PC-3 (cell line): ENCODE measurements at regions not wholly inside any gene's neighbourhood (a gene's known extent, or its start where the extent isn't known, plus 50 kb on each side); places are given as distances from the start of the nearest gene placed in this dataset.

ENCODE experiments used
- ATAC-seq: fragments of 200-7000 bp; cut with Tn5 transposase; 2 replicates; pipeline ENCODE4 v1.9.1; 2020; ENCODE audit warnings: mild to moderate bottlenecking, moderate library complexity
- BruUV-seq: library from RNA; stranded (reverse); fragments of 400-500 nt; replicated peaks from 2 replicates; lab custom pipeline; 2021; lab: Mats Ljungman, UMichigan
- CTCF ChIA-PET: fragments of 300-600 bp; sonication (Branson Sonifier 250); formaldehyde crosslinking; loops from one replicate; lab custom pipeline; 2022; ENCODE audit warnings: antibody characterized with exemption; lab: Charles Lee
- POLR2A ChIA-PET: fragments of 300-600 bp; sonication (Branson Sonifier 250); formaldehyde crosslinking; loops from one replicate; lab custom pipeline; 2022; ENCODE audit warnings: antibody characterized with exemption; ENCODE audit not compliant: unreplicated experiment; lab: Charles Lee
- DNase-seq: peaks from one replicate; pipeline ENCODE4 v3.0.0-alpha.2; 2015
- H2AFZ ChIP-seq: fragments of 300-600 bp; sonication (generic); 2 replicates; pipeline ENCODE4 v1.6.0; 2016; ENCODE audit warnings: antibody characterized with exemption, low read length
- H3F3A ChIP-seq: fragments of 300-600 bp; sonication (generic); one replicate; pipeline ENCODE4 v1.6.0; 2017; ENCODE audit warnings: antibody characterized with exemption, low read length, control low read depth, mild to moderate bottlenecking; ENCODE audit not compliant: unreplicated experiment
- H3K27ac ChIP-seq: fragments of 300-600 bp; sonication (generic); 2 replicates; pipeline ENCODE4 v1.5.1; 2016; ENCODE audit warnings: mild to moderate bottlenecking, low read length
- H3K27me3 ChIP-seq: fragments of 300-600 bp; sonication (generic); 2 replicates; pipeline ENCODE4 v1.6.1; 2016; ENCODE audit warnings: low read length, mixed read lengths
- H3K36me3 ChIP-seq: fragments of 300-600 bp; sonication (generic); 2 replicates; pipeline ENCODE4 v1.6.1; 2016; ENCODE audit warnings: low read depth, mixed run types, low read length, mixed read lengths
- H3K4me1 ChIP-seq: fragments of 300-600 bp; sonication (generic); 2 replicates; pipeline ENCODE4 v1.5.1; 2016; ENCODE audit warnings: low read length; ENCODE audit not compliant: insufficient read depth
- H3K4me2 ChIP-seq: fragments of 300-600 bp; sonication (generic); 2 replicates; pipeline ENCODE4 v1.6.0; 2016; ENCODE audit warnings: low read length
- H3K4me3 ChIP-seq: fragments of 300-600 bp; sonication (generic); 2 replicates; pipeline ENCODE4 v1.5.1; 2016; ENCODE audit warnings: mild to moderate bottlenecking, low read length, mixed read lengths
- H3K79me2 ChIP-seq: fragments of 300-600 bp; sonication (generic); 2 replicates; pipeline ENCODE4 v1.6.1; 2017; ENCODE audit warnings: low read length, mixed read lengths
- H3K9ac ChIP-seq: fragments of 300-600 bp; sonication (generic); 2 replicates; pipeline ENCODE4 v1.6.0; 2016; ENCODE audit warnings: mild to moderate bottlenecking, low read length
- H3K9me2 ChIP-seq: fragments of 300-600 bp; sonication (generic); replicated peaks from 2 replicates; pipeline ENCODE4 v1.6.1; 2016; ENCODE audit warnings: mixed run types, low read length, mixed read lengths
- H3K9me3 ChIP-seq: fragments of 300-600 bp; sonication (generic); 2 replicates; pipeline ENCODE4 v1.6.1; 2016; ENCODE audit warnings: low read length, mixed read lengths
- H4K20me1 ChIP-seq: fragments of 300-600 bp; sonication (generic); 2 replicates; pipeline ENCODE4 v1.6.1; 2016; ENCODE audit warnings: low read length, mixed read lengths
- CTCF ChIP-seq: fragments of 300-600 bp; sonication (generic); conservative IDR thresholded peaks from 2 replicates; pipeline ENCODE4 v1.5.1; 2017; ENCODE audit warnings: antibody characterized with exemption, low read depth, mild to moderate bottlenecking, low read length
- EZH2 ChIP-seq: fragments of 300-600 bp; sonication (generic); IDR thresholded peaks from one replicate; pipeline ENCODE4 v1.6.1; 2017; ENCODE audit warnings: antibody characterized with exemption, mild to moderate bottlenecking, low read length; ENCODE audit not compliant: unreplicated experiment
- EZH2phosphoT487 ChIP-seq: fragments of 300-600 bp; sonication (generic); IDR thresholded peaks from 2 replicates; pipeline ENCODE4 v1.6.1; 2018; ENCODE audit warnings: mild to moderate bottlenecking, antibody characterized with exemption, low read length, borderline replicate concordance
- intact Hi-C: fragments of 100-400 bp; cut with micrococcal nuclease; formaldehyde crosslinking; loops from 2 replicates; pipeline ENCODE4 v1.9.0; 2023

- Histone ChIP-seq H3K36me3 (no peaks in the 10 kb centered on the region), H3K4me2 (no peak overlapping the region), H3K4me3 (no peak overlapping the region), H3K27ac (no peak overlapping the region), H4K20me1 (no peaks in the 10 kb centered on the region), H3K9me3 (no peaks in the 10 kb centered on the region), H3K4me1 (no peaks in the 10 kb centered on the region), H3K9ac (no peak overlapping the region), H2AFZ (no peak overlapping the region), H3K79me2 (no peaks in the 10 kb centered on the region), H3F3A (no peaks in the 10 kb centered on the region), H3K9me2 (no peaks in the 10 kb centered on the region), H3K27me3 (no peaks in the 10 kb centered on the region)
- BruUV-seq = no TSS peak
- DNase-seq (no peak), ATAC-seq (no peak)
- ChIA-PET POLR2A (no interaction called here), CTCF (no interaction called here)
- intact Hi-C loops = no loop called here
- TF ChIP-seq EZH2 (no peak), CTCF (no peak), EZH2phosphoT487 (no peak)
These were observed 259.7 kb downstream of the CSNK1G3 start for GRCh38 chr5:123771715-123772114.

DNA sequence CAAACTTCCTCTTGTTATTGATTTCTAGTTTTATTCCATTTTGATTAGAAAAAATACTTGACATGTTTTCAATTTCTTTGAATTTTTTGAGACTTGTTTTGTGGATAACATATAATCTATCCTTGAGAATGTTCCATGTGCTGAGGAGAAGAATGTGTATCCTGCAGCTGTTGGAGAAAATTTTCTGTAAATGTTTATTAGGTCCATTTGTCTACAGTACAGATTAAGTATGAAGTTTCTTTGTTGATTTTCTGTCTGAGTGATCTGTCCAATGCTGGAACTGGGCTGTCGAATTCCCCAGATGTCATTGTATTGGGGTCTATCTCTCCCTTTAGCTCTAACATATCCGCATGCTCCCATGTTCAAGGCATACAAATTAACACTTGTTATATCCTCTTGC is 251.2 kb downstream of the CSNK1G3 start:
- no peak for TF ChIP-seq CTCF
- TF ChIP-seq EZH2phosphoT487 = no peak
- no peak for TF ChIP-seq EZH2
- Histone ChIP-seq H3K79me2 (no peaks in the 10 kb centered on the region), H2AFZ (no peak overlapping the region), H3K4me2 (no peak overlapping the region), H3K4me3 (no peak overlapping the region), H3K27ac (no peak overlapping the region), H3F3A (no peaks in the 10 kb centered on the region), H4K20me1 (no peaks in the 10 kb centered on the region), H3K27me3 (no peaks in the 10 kb centered on the region), H3K9me2 (no peaks in the 10 kb centered on the region), H3K9ac (no peak overlapping the region), H3K4me1 (no peaks in the 10 kb centered on the region), H3K9me3 (no peaks in the 10 kb centered on the region), H3K36me3 (no peaks in the 10 kb centered on the region)
- ATAC-seq (no peak), DNase-seq (no peak)
- BruUV-seq = no TSS peak
- ChIA-PET CTCF (no interaction called here), POLR2A (no interaction called here)
- intact Hi-C loops = no loop called here

- DNase-seq = no peak
- H2AFZ ChIP-seq = no peak overlapping the region
- H3K4me3 ChIP-seq = no peak overlapping the region
- ChIA-PET CTCF (interaction anchor here (0.5 kb wide), 1 partner anchor 11 kb away, joined by 3 read pairs; no protein-coding TSS in a partner anchor), POLR2A (no interaction called here)
- H3K4me1 ChIP-seq = no peaks in the 10 kb centered on the region
- no peak overlapping the region for H3K4me2 ChIP-seq
- H3K27me3 ChIP-seq = no peaks in the 10 kb centered on the region
- H3K36me3 ChIP-seq = no peaks in the 10 kb centered on the region
- H3F3A ChIP-seq = no peaks in the 10 kb centered on the region
- no peaks in the 10 kb centered on the region for H3K9me3 ChIP-seq
- no peaks in the 10 kb centered on the region for H3K79me2 ChIP-seq
- H3K9me2 ChIP-seq = no peaks in the 10 kb centered on the region
- no peaks in the 10 kb centered on the region for H4K20me1 ChIP-seq
- intact Hi-C loops = no loop called here
- ATAC-seq = no peak
- no TSS peak for BruUV-seq
- no peak overlapping the region for H3K27ac ChIP-seq
- TF ChIP-seq EZH2phosphoT487 (no peak), EZH2 (no peak)
- no peak overlapping the region for H3K9ac ChIP-seq
These were observed 244.8 kb downstream of the CSNK1G3 start for GRCh38 chr5:123756816-123757215.
